ENCODE measurements at regions not wholly inside any gene's neighbourhood (a gene's known extent, or its start where the extent isn't known, plus 50 kb on each side); places are given as distances from the start of the nearest gene placed in this dataset.

DNA sequence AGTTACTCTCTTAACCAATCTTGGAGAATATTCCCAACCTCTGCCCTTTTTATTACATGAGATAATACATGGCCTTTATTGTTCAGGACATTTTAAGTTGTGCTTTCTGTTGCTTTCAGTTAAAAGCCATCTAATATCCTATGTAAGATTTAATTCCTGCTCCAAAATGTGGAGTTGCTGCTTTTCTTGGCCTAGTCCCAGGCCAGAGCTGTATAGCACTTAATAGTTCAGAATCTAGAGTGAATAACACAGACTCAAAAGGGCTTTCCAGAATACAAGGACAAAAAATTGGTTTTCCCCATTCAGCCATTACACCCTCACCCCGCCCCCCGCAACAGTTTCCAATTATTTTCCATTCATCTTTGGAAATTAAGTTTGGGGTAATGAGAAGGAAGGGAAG is 144.3 kb upstream of the SMAD1 start:
- no peak overlapping the region for H3K4me3 Mint-ChIP-seq
- no peaks in the 10 kb centered on the region for H3K9me3 Mint-ChIP-seq
- no peaks in the 10 kb centered on the region for H3K27me3 Mint-ChIP-seq (ENCODE audit: low read depth)
- H3K27ac Mint-ChIP-seq: peak overlapping the region in 2 of 3 experiments; percentile 39 to 61
- TF ChIP-seq, protein P1, sequence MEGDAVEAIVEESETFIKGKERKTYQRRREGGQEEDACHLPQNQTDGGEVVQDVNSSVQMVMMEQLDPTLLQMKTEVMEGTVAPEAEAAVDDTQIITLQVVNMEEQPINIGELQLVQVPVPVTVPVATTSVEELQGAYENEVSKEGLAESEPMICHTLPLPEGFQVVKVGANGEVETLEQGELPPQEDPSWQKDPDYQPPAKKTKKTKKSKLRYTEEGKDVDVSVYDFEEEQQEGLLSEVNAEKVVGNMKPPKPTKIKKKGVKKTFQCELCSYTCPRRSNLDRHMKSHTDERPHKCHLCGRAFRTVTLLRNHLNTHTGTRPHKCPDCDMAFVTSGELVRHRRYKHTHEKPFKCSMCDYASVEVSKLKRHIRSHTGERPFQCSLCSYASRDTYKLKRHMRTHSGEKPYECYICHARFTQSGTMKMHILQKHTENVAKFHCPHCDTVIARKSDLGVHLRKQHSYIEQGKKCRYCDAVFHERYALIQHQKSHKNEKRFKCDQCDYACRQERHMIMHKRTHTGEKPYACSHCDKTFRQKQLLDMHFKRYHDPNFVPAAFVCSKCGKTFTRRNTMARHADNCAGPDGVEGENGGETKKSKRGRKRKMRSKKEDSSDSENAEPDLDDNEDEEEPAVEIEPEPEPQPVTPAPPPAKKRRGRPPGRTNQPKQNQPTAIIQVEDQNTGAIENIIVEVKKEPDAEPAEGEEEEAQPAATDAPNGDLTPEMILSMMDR (IDR thresholded peaks at IDR 0.05; ENCODE audit: unreplicated experiment in 3 of 3): no peak
- peaks cover 30% of the 10 kb centered on the region for H3K4me1 Mint-ChIP-seq
- H3K36me3 Mint-ChIP-seq (ENCODE audit: low read depth): no peaks in the 10 kb centered on the region

DNA sequence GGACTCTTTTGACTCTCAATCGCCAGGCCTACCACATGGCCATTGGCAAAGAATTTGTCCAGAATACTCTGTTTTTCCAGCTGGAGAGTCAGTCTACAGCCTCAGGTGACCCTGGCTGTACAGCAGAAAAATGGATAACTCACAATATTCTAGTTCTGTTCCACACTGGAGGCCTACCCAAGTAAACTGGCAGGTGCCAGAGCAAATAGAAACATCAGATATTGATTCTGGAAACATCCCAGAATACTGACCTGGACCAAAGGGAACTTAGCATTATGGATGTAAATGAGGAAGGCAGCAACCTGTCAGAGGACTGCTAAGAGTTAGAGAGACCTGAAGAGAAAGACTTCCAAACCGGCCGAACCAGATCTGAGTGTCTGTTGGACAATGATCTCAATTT is 147.9 kb upstream of the SMAD1 start:
- Mint-ChIP-seq H3K4me3 (no peak overlapping the region), H3K27me3 (ENCODE audit: low read depth) (no peaks in the 10 kb centered on the region), H3K36me3 (ENCODE audit: low read depth) (no peaks in the 10 kb centered on the region), H3K9me3 (no peaks in the 10 kb centered on the region), H3K4me1 (peaks cover 13% of the 10 kb centered on the region), H3K27ac (no peak overlapping the region)
- TF ChIP-seq, protein P1 (IDR thresholded peaks at IDR 0.05; ENCODE audit: unreplicated experiment in 3 of 3): no peak

DNA sequence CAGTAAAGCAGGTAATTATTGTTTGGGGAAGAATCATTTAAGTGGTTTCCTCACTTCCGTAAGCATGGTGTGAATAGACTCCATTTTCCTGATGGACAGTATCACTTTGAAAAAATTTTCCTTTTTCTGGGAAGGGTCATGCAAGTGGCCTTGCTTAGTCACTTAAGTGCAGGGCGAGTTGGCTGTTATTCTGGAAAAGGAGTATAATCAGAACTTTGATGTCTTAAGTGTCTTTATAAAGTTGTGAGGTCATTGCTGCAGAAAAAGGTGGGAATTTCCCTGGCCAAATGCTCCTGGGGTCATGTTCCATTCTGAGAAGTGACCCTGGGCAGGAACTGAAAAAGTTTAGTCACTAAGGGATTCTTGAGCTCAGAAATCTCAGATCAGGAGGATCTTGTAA is 146.1 kb upstream of the OTUD4 start:
- Mint-ChIP-seq H3K9me3 (peaks cover 8% of the 10 kb centered on the region), H3K27ac (no peak overlapping the region), H3K27me3 (ENCODE audit: low read depth) (no peaks in the 10 kb centered on the region), H3K4me1 (no peaks in the 10 kb centered on the region), H3K4me3 (no peak overlapping the region), H3K36me3 (ENCODE audit: low read depth) (no peaks in the 10 kb centered on the region)
- TF ChIP-seq, protein P1 (IDR thresholded peaks at IDR 0.05; ENCODE audit: unreplicated experiment in 3 of 3): no peak

DNA sequence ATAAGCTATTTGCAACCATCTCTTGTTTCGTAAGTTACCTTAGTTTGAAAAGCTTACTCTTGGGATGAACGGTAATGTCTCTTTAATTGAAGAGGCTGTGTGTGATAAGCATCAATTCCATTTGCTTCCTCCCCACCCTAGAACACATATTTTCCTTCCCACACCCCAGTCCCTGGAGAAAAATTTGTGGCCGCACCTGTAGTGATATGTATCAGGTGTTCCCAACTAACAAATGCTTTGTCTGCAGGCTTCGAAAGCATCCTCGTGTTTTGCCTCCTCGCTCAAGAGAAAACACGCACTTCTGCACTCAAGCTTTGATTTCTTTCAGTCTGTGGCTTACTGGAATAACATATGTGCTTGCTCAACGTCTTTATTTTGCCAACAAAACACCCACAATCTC is 143.8 kb upstream of the OTUD4 start:
- Mint-ChIP-seq H3K4me3 (no peak overlapping the region), H3K27ac (no peak overlapping the region), H3K36me3 (ENCODE audit: low read depth) (no peaks in the 10 kb centered on the region), H3K4me1 (peaks cover 11% of the 10 kb centered on the region), H3K9me3 (peaks cover 11% of the 10 kb centered on the region), H3K27me3 (ENCODE audit: low read depth) (no peaks in the 10 kb centered on the region)
- TF ChIP-seq, protein P1 (IDR thresholded peaks at IDR 0.05; ENCODE audit: unreplicated experiment in 3 of 3): no peak

DNA sequence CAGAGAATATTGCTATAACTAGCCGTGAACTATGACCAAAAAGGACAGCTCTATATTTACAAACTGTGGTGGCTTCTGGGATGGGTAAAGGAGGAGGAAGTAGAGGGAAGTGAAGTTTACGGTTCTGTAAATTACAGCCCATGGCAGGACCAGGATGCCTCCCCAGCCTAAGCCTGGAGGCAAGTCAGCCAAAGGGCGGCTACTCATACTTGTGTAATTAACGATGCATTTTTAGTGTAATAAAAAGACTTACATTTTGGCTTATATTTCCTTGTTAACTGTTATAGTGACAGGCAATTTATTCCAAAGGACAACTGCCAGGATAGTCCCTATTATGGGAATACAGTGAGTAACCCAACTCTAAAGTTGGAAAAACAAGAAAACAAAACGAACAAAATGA is 139.9 kb upstream of the OTUD4 start:
- Mint-ChIP-seq H3K4me1 (peaks cover 16% of the 10 kb centered on the region), H3K27me3 (ENCODE audit: low read depth) (no peaks in the 10 kb centered on the region), H3K9me3 (peaks cover 3% of the 10 kb centered on the region), H3K4me3 (no peak overlapping the region), H3K36me3 (ENCODE audit: low read depth) (no peaks in the 10 kb centered on the region), H3K27ac (peak overlapping the region; percentile 87 to 94 (median 91))
- TF ChIP-seq, protein P1 (IDR thresholded peaks at IDR 0.05; ENCODE audit: unreplicated experiment in 3 of 3): no peak

DNA sequence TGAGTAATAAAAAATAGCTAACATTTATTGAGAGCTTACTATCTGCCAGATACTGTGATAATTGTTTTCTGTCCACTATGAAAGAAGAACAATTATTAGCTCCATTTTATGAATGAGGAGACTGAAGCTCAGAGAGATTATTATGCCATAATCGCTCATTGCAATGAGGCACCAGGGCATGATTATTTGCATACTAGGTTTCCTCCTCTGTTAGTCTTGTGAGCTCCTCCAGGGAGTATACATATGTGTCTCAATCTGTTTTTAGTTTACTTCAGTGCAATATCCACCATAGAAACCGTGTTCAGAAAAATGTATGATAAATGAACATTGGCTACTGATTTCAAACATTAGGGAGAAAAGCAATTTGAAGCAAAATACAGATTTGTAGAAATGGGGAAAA is 139.4 kb upstream of the OTUD4 start:
- no peaks in the 10 kb centered on the region for H3K36me3 Mint-ChIP-seq (ENCODE audit: low read depth)
- H3K9me3 Mint-ChIP-seq: peaks cover 3% of the 10 kb centered on the region
- no peak overlapping the region for H3K4me3 Mint-ChIP-seq
- H3K27ac Mint-ChIP-seq: peak overlapping the region; percentile 87 to 94 (median 91)
- TF ChIP-seq, protein P1 (IDR thresholded peaks at IDR 0.05; ENCODE audit: unreplicated experiment in 3 of 3): no peak
- no peaks in the 10 kb centered on the region for H3K27me3 Mint-ChIP-seq (ENCODE audit: low read depth)
- peaks cover 16% of the 10 kb centered on the region for H3K4me1 Mint-ChIP-seq
